ENCODE measurements at regions not wholly inside any gene's neighbourhood (a gene's known extent, or its start where the extent isn't known, plus 50 kb on each side); places are given as distances from the start of the nearest gene placed in this dataset.
"Not testable (repeated sequence)": the region's sequence is repeated elsewhere in the genome, so short reads cannot be mapped to it uniquely, and the experiment has no call there.

- DNase-seq (ENCODE audit: low read depth, low spot score): no peak
Measured at GRCh38 chr9:111148052-111149017, 110.1 kb upstream of the LPAR1 start.

GRCh38 chr9:111147041-111147440 is 108.8 kb upstream of the LPAR1 start:
- DNase-seq (ENCODE audit: low read depth, low spot score): no peak

- DNase-seq (ENCODE audit: low read depth, low spot score): no peak
Measured at GRCh38 chr9:111144741-111145140, 106.5 kb upstream of the LPAR1 start.

DNA sequence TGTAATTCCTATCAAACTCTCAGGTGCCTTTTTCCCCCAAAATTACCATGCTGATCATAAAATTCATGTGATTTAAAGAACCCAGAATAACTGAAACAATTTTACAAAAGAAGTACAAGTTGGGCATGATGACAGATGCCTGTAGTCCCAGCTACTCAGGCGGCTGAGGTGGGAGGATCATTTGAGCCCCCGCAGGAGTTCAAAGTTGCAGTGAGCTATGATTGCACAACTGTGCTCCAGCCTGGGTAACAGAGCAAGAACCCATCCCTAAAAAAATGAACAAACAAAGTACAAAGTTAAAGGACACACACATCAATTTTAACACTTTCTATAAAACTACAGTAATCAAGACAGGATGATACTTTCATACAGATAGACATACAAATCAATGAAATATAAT is 97.9 kb upstream of the LPAR1 start:
- no peak for DNase-seq (ENCODE audit: low read depth, low spot score)

- DNase-seq (ENCODE audit: low read depth, low spot score): no peak
Measured at GRCh38 chr9:111131211-111131610, 92.9 kb upstream of the LPAR1 start.

- no peak for DNase-seq (ENCODE audit: low read depth, low spot score)
Measured at GRCh38 chr9:111120526-111120925, 82.3 kb upstream of the LPAR1 start.

- DNase-seq (ENCODE audit: low read depth, low spot score): no peak
Measured at GRCh38 chr9:111118256-111118948, 80.1 kb upstream of the LPAR1 start.

- no peak for DNase-seq (ENCODE audit: low read depth, low spot score)
Measured at GRCh38 chr9:111114486-111114885, 76.2 kb upstream of the LPAR1 start.

DNA sequence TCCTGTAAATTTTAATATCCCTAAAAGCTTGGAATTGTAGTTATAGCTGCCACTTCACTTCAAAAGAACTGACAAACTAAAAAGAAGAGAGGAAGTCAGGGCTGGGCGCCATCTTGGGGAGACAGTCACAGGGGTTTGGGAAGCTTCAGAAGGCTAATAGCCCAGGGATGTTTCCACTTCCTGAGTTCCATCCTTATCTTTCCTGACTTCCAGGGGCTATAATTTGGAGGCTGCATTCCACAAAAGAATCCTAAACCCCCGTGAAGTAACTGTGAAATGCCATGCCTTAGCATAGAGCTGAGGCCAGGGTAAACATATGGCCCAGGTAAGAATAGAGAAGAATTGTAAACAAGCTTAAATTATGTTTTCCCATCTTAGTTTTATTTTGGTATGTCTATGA is 75.4 kb upstream of the LPAR1 start:
- no peak for DNase-seq (ENCODE audit: low read depth, low spot score)

DNA sequence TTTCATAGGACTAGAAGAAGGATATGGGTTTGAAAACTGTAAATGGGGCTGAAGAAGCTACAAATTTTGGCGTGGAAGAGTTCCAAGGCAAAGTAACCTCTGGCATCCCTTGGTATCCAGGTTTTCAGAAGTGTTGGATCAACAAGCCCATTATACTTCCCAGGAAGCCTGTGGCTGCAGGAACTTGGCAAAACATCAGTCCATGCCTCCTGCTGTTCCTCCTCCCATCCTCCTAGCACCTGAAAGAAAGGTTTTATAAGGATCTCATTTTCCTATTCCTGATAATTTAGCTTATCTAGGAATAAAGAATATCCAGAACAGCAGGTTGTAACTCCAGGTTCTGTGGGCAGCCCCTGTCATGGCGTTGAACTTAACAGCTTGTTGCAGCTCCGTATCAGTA is 72.5 kb upstream of the LPAR1 start:
- no peak for DNase-seq (ENCODE audit: low read depth, low spot score)

DNA sequence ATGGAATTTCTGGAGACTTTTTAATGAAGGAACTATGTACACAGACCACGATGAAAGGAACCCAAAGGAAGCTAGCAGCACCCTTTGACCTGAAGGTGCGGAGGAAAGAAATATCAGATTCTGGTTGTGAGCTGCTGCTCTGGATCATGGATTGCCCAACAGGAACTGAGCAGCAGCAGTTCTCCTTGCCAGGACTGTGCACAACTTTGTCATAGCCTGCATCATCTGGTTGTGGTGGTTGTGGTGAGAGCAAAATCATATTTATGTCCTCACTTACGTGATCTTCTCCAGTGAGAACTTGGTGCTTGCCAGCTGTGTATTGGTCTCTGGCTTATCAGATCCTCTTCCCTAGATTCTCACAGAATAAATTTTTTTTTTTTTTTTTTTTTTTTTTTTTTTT is 70.7 kb upstream of the LPAR1 start:
- DNase-seq (ENCODE audit: low read depth, low spot score): no peak

DNA sequence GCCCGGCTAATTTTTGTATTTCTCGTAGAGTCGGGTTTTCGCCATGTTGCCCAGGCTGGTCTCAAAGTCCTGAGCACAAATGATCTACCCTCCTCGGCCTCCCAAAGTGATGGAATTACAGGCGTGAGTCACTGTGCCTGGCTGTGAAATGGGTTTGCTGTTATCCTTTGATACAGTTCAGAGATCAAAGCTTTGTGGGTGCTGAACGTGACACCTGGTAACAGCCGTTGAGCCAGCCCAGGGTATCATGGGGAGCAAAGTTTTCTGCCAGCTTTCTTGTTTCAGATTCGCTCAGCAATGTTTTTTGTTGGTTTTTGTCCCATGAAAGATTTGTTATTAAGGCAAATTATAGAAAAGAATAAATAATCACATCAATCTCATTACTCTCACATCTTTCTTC is 68.9 kb upstream of the LPAR1 start:
- no peak for DNase-seq (ENCODE audit: low read depth, low spot score)

- DNase-seq (ENCODE audit: low read depth, low spot score): no peak
Measured at GRCh38 chr9:111106202-111106601, 67.9 kb upstream of the LPAR1 start.

GRCh38 chr9:111102793-111103464 is 64.7 kb upstream of the LPAR1 start:
- no peak for DNase-seq (ENCODE audit: low read depth, low spot score)

- DNase-seq (ENCODE audit: low read depth, low spot score): no peak
Measured at GRCh38 chr9:111099199-111100008, 61.1 kb upstream of the LPAR1 start.

GRCh38 chr9:111098093-111098492 is 59.8 kb upstream of the LPAR1 start:
- DNase-seq (ENCODE audit: low read depth, low spot score): no peak

- DNase-seq (ENCODE audit: low read depth, low spot score): no peak
Measured at GRCh38 chr9:111096051-111096450, 57.8 kb upstream of the LPAR1 start.

DNA sequence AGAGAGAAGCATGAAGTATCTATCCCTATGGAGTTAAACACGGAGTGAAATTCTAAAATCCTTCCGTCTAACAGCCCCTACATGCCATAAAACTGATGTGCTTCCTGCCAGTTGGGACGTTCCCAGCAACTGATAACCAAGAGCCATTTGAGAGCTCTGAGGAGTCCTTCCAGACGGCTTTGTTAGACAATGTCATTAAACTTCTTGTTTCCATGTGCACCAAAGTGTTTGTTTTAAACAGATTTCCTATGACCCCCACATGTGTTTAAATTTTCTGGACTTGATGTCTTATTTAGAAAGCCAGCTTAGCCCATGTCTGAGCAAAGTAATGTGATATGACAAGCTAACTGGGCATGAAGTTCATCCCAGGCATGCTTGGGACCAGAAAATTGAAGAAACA is 57.2 kb upstream of the LPAR1 start:
- DNase-seq (ENCODE audit: low read depth, low spot score): no peak

DNA sequence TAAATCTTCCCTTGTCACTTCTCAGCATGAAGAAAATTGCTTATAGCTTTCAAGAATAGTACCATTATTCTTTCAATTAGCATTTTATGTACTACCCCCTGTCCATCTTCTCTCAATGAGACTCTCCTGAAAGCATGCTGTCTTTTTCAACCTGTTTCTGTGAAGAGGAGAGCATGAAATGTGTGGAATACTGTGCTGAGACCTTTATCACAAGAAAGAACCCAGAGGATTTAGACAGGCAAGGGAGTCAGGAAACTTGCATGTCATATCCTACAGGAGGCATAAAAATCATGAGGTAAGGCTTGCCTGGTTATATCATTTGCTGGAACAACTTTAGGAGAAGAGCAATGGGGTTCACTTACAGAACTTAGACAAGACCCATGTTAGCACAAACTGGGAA is 56.7 kb upstream of the LPAR1 start:
- DNase-seq (ENCODE audit: low read depth, low spot score): no peak

DNA sequence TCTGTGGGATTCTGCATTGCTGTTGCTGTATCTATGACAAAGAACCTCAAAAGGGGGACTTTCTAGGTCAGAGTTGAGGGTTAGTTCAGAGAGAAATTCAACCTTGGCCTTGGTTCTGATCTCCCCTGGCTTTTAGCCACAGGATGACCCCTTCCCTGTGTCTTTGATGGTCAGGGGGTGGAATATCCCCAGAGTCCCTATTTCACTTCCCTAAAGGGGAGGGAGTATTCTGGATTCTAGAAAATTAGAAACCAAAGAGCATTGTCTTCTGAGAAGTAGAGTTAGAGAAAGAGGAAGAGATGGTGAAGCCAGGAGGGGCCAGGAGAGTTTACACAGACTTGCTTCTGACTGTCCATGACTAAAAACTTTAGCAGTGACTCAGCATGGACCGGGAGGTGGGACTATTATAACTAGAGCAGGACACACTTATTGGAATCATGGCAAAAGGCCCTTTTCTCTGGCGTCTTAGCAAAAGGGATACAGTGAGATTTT is 56.2 kb upstream of the LPAR1 start:
- DNase-seq (ENCODE audit: low read depth, low spot score): no peak

DNA sequence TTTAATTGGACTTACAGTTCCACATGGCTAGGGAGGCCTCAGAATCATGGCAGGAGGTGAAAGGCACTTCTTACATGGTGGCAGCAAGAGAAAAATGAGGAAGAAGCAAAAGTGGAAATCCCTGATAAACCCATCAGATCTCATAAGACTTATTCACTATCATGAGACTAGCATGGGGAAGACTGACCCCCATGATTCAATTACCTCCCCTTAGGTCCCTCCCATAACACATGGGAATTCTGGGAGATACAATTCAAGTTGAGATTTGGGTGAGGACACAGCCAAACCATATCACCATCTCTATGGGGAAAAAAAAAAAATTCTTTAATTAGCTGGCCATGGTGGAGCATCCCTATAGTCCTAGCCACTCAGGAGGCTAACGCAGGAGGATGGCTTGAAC is 53.9 kb upstream of the LPAR1 start:
- not testable (repeated sequence) for DNase-seq (ENCODE audit: low read depth, low spot score)

Data from smooth muscle cell of the brain vasculature (primary cell).